PC-9 (cell line): ENCODE measurements at regions not wholly inside any gene's neighbourhood (a gene's known extent, or its start where the extent isn't known, plus 50 kb on each side); places are given as distances from the start of the nearest gene placed in this dataset.

Source experiments
- CTCF ChIP-seq: fragments of 200-600 bp; sonication (generic); conservative IDR thresholded peaks from 2 replicates; pipeline ENCODE4 v1.6.1; 2017; ENCODE audit warnings: mixed run types, antibody characterized with exemption, mild to moderate bottlenecking, moderate library complexity
- EZH2 ChIP-seq: fragments of 200-600 bp; sonication (generic); IDR thresholded peaks from 2 replicates; pipeline ENCODE4 v1.8.0; 2017; ENCODE audit warnings: antibody characterized with exemption, low read depth

DNA sequence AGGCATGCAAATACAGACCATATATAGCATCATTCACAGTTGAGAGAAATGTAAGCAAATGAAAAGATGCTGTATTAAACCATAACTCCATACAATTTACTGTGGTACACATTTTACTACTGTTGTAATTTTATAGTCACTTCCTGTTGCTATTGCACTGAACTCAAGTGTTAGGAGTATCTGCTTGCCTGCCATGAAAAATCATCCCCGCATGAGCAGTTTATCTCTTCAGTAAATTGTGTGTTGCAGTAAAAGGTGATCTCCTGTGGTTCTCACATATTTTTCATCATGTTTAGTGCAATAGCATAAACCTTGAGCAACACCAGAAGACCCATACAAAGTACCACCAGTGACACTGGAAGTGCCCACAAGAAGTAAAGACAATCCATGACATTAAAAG lies 1153.4 kb downstream of the FAT4 start:
- TF ChIP-seq CTCF (no peak), EZH2 (no peak)
